ENCODE measurements at regions not wholly inside any gene's neighbourhood (a gene's known extent, or its start where the extent isn't known, plus 50 kb on each side); places are given as distances from the start of the nearest gene placed in this dataset.

- TF ChIP-seq CTCF (conservative IDR thresholded peaks at IDR 0.05) (no peak), EZH2 (IDR thresholded peaks at IDR 0.05; ENCODE audit: low read depth) (no peak)
Observed at GRCh38 chr10:83953589-83953988, 185.7 kb upstream of the GHITM start.
